ENCODE measurements at regions not wholly inside any gene's neighbourhood (a gene's known extent, or its start where the extent isn't known, plus 50 kb on each side); places are given as distances from the start of the nearest gene placed in this dataset.

DNA sequence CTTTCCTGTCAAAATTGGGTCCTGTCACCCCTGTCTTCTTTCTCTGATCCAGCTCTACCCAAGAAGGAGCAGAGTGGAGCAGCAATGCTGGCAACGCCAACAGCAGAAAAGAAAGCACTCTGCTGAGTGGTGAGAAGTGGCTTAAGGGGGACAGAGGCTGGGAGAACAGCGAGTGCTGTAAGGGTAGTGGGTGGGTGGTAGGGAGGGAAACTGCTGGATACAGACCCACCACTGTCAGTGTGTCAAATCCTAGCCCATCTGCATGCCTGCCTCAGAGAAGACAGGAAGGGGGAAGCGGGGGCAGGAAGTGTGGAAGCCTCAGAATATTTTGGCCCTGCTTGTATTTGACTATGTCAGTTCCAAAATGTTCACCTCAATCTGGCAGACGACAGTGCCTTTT is 170.4 kb upstream of the MAST4 start:
- no peak for DNase-seq (ENCODE audit: extremely low spot score, unreplicated experiment)
- Mint-ChIP-seq H3K36me3 (no peaks in the 10 kb centered on the region), H3K27ac (no peak overlapping the region), H3K4me3 (no peak overlapping the region), H3K27me3 (peaks cover 18% of the 10 kb centered on the region), H3K9me3 (peaks cover 6% of the 10 kb centered on the region), H3K4me1 (ENCODE audit: unreplicated experiment) (no peaks in the 10 kb centered on the region)
- TF ChIP-seq, protein P1, sequence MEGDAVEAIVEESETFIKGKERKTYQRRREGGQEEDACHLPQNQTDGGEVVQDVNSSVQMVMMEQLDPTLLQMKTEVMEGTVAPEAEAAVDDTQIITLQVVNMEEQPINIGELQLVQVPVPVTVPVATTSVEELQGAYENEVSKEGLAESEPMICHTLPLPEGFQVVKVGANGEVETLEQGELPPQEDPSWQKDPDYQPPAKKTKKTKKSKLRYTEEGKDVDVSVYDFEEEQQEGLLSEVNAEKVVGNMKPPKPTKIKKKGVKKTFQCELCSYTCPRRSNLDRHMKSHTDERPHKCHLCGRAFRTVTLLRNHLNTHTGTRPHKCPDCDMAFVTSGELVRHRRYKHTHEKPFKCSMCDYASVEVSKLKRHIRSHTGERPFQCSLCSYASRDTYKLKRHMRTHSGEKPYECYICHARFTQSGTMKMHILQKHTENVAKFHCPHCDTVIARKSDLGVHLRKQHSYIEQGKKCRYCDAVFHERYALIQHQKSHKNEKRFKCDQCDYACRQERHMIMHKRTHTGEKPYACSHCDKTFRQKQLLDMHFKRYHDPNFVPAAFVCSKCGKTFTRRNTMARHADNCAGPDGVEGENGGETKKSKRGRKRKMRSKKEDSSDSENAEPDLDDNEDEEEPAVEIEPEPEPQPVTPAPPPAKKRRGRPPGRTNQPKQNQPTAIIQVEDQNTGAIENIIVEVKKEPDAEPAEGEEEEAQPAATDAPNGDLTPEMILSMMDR (conservative IDR thresholded peaks at IDR 0.05), result no peak

DNA sequence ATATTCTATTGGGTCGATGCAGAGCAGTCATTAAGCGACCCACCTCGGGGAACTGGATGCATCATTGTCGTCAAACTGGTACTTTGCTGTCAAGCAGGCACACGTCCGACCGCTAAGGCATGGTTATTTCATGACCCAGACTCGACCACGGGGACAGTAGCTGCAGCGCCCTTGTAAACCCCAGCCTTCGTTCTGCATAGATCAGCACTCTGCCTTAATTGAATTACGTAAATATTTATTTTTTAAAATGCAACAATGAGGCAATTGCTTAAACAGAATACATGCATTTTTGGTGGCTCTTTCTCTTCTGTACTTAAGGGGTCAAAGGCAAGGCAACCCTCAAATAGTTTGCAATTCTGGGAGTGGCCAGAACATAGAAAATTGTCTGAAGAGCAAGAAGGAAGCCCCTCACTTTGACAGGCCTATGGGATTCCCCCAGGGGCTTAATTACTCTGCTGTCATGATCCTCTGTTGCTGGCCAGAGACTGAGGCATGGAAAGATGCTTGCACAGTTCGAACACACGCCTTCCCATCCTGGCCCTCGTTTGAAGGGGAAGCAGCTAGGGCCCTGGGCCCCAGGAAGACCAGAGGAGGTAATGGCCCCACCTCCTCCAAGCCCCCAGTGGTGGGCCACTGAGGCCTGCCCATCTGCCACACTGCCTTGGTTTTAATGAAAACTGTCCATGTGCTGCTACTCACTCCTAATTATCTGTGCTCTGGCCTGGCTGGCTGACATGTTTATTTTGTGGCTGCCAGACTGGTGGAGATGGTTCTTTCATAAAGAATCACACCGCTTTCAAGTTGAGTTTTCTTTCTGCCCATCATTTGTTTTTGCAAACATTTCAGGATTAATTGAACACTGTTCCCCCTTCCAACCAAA is 169.7 kb upstream of the MAST4 start:
- Mint-ChIP-seq H3K4me1 (ENCODE audit: unreplicated experiment) (no peaks in the 10 kb centered on the region), H3K4me3 (no peak overlapping the region), H3K36me3 (no peaks in the 10 kb centered on the region), H3K27ac (no peak overlapping the region), H3K27me3 (peaks cover 18% of the 10 kb centered on the region), H3K9me3 (peaks cover 6% of the 10 kb centered on the region)
- TF ChIP-seq, protein P1 (conservative IDR thresholded peaks at IDR 0.05), result no peak
- DNase-seq (ENCODE audit: extremely low spot score, unreplicated experiment), result no peak

DNA sequence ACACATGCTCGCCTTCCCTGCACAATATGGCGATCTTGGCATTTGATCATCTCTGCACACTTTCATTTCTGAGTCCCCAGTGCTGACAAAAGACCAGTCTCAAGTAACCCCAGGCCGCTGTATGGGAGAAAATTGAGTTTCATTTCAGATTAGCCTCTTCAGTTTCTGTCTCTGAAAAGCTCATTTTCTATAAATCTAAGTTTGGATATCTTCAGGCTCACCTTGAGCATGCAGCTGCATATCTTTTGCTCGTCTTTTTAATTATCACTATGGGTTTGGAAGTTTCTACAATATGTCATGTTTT is 169.1 kb upstream of the MAST4 start:
- Mint-ChIP-seq H3K27ac (no peak overlapping the region), H3K4me3 (no peak overlapping the region), H3K36me3 (no peaks in the 10 kb centered on the region), H3K27me3 (peaks cover 18% of the 10 kb centered on the region), H3K4me1 (ENCODE audit: unreplicated experiment) (no peaks in the 10 kb centered on the region), H3K9me3 (peaks cover 6% of the 10 kb centered on the region)
- DNase-seq (ENCODE audit: extremely low spot score, unreplicated experiment), result no peak
- TF ChIP-seq, protein P1 (conservative IDR thresholded peaks at IDR 0.05), result no peak

DNA sequence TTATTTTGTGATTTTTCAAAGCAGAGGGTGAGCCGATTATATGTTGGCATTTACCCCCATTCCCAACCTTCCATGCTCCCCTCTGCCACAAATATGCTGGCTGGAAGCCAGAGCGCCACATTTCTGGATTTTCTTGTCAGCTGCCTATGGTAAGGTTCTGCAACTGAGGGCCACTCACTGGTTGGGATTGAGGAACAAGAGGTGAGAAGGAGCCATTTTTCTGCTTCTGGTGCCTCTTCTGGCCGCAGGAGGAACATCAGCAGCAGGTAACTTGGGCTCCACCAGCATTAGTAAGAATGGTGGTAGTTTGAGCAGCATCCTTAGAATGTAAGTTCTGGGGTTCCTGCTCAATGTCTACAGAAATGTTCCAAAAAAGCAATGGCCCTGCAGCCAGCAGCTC is 159.5 kb upstream of the MAST4 start:
- TF ChIP-seq, protein P1 (conservative IDR thresholded peaks at IDR 0.05), result peak; percentile 47
- DNase-seq (ENCODE audit: extremely low spot score, unreplicated experiment), result no peak
- no peaks in the 10 kb centered on the region for H3K9me3 Mint-ChIP-seq
- H3K27ac Mint-ChIP-seq, result no peak overlapping the region
- peaks cover 6% of the 10 kb centered on the region for H3K27me3 Mint-ChIP-seq
- no peaks in the 10 kb centered on the region for H3K36me3 Mint-ChIP-seq
- H3K4me1 Mint-ChIP-seq (ENCODE audit: unreplicated experiment), result no peaks in the 10 kb centered on the region
- no peak overlapping the region for H3K4me3 Mint-ChIP-seq

DNA sequence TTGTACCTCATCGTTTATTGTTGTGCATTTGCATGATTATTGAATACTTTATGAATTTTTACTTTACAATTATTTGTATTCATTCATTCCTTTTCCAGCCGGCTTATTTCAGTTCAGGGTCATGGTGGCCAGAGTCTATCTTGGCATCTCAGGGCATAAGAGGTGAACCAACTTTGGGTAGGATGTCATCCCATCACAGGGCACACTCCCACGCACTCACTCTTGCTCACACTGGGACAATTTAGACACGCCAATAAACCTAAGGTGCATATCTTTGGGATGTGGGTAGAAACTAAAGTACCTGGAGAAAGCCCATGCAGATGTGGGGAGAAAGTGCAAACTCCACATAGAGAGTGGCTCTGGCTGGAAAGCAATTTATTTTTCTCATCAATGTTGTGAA is 158.1 kb upstream of the MAST4 start:
- H3K4me3 Mint-ChIP-seq, result no peak overlapping the region
- H3K9me3 Mint-ChIP-seq, result no peaks in the 10 kb centered on the region
- no peaks in the 10 kb centered on the region for H3K4me1 Mint-ChIP-seq (ENCODE audit: unreplicated experiment)
- no peak for DNase-seq (ENCODE audit: extremely low spot score, unreplicated experiment)
- H3K36me3 Mint-ChIP-seq, result no peaks in the 10 kb centered on the region
- peaks cover 6% of the 10 kb centered on the region for H3K27me3 Mint-ChIP-seq
- TF ChIP-seq, protein P1 (conservative IDR thresholded peaks at IDR 0.05), result no peak
- H3K27ac Mint-ChIP-seq, result no peak overlapping the region
